Mucosa of descending colon (tissue), 3 donors: ENCODE measurements at regions not wholly inside any gene's neighbourhood (a gene's known extent, or its start where the extent isn't known, plus 50 kb on each side); places are given as distances from the start of the nearest gene placed in this dataset.
"Not testable (repeated sequence)": the region's sequence is repeated elsewhere in the genome, so short reads cannot be mapped to it uniquely, and the experiment has no call there.

ENCODE experiments used
- ATAC-seq: fragments of 200-7000 bp; cut with Tn5 transposase; one replicate; pipeline ENCODE4 v1.9.1; 2020; ENCODE audit warnings: mild to moderate bottlenecking, moderate library complexity
- DNase-seq, 3 donors: peaks; one replicate each; pipeline ENCODE4 v3.0.0-alpha.2; 2020
- H3K36me3 ChIP-seq: fragments of 200-600 bp; one replicate; pipeline ENCODE4 v1.8.0; 2021; ENCODE audit warnings: low read depth, mild to moderate bottlenecking
- H3K4me1 ChIP-seq: fragments of 200-600 bp; one replicate; pipeline ENCODE4 v1.8.0; 2021; ENCODE audit warnings: low read depth, mild to moderate bottlenecking
- H3K4me3 ChIP-seq: fragments of 200-600 bp; one replicate; pipeline ENCODE4 v1.8.0; 2021; ENCODE audit warnings: mild to moderate bottlenecking
- H3K9me3 ChIP-seq: fragments of 200-600 bp; one replicate; pipeline ENCODE4 v1.8.0; 2021; ENCODE audit warnings: mild to moderate bottlenecking
- intact Hi-C, 2 donors: fragments of 100-400 bp; cut with DNase I in 1 of 2; cut with micrococcal nuclease in 1 of 2; formaldehyde crosslinking; loops; one replicate each; pipeline versions ENCODE4 v1.11.0 to v1.11.1; 2022; cut with DNase I, micrococcal nuclease
- TF ChIP-seq, protein P1 (sequence below): fragments of 200-600 bp; IDR thresholded peaks from one replicate; pipeline ENCODE4 v1.8.0; 2022; ENCODE audit warnings: antibody characterized with exemption, mild to moderate bottlenecking
- donor health status: DM: no; HTN: no; CAD: no; lungs with moderate emphysema.
- donor health status: DM: no; HTN: no; CAD: no.
- donor health status: DM: no; HTN: yes; CAD: no.

DNA sequence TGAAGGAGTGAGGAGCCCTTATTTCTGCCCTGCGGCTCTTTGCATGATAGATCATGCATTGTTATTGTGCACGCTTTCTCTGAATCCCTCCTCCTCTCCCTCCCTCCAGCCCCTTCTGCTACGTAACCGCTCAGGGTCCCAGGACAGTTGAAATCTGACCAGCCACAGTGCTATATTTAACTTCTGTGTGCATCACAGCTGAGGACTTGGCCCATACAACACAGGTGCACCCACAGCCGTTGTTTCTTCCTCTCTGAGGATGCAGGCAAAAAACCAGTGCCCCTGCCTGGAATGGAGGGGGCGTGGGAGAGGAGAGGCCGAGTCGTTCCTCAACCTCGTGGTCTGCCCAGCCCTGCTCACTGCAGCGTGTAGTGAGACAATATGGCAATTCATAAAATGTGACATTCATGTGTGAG, 335.6 kb upstream of the CLINT1 start:
- intact Hi-C loops = no loop called here
- H3K4me3 ChIP-seq = no peak overlapping the region

DNA sequence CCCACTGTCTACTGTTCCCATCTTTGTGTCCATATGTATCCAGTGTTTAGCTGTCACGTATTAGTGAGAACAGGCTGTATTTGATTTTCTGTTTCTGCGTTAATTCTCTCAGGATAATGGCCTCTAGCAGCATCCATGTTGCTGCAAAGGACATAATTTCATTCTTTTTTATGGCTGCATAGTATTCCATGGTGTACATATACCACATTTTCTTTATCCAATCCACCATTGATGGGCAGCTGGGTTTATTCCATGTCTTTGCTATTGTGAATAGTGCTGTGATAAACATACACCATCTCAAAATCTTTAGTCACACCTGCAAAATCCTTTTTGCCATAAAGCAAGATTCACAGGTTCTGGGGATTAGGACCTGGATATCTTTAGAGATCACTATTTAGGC, 334.4 kb upstream of the CLINT1 start:
- ATAC-seq, H3K4me3 ChIP-seq, H3K4me1 ChIP-seq, H3K9me3 ChIP-seq, H3K36me3 ChIP-seq, intact Hi-C loops, DNase-seq: not testable (repeated sequence)

More for the DNA sequence above, 335.6 kb upstream of the CLINT1 start:
- Histone ChIP-seq H3K36me3 (no peaks in the 10 kb centered on the region), H3K4me1 (no peaks in the 10 kb centered on the region), H3K9me3 (no peaks in the 10 kb centered on the region)
- TF ChIP-seq, protein P1, sequence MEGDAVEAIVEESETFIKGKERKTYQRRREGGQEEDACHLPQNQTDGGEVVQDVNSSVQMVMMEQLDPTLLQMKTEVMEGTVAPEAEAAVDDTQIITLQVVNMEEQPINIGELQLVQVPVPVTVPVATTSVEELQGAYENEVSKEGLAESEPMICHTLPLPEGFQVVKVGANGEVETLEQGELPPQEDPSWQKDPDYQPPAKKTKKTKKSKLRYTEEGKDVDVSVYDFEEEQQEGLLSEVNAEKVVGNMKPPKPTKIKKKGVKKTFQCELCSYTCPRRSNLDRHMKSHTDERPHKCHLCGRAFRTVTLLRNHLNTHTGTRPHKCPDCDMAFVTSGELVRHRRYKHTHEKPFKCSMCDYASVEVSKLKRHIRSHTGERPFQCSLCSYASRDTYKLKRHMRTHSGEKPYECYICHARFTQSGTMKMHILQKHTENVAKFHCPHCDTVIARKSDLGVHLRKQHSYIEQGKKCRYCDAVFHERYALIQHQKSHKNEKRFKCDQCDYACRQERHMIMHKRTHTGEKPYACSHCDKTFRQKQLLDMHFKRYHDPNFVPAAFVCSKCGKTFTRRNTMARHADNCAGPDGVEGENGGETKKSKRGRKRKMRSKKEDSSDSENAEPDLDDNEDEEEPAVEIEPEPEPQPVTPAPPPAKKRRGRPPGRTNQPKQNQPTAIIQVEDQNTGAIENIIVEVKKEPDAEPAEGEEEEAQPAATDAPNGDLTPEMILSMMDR = no peak
- ATAC-seq (peak; percentile 40), DNase-seq (no peak)

DNA sequence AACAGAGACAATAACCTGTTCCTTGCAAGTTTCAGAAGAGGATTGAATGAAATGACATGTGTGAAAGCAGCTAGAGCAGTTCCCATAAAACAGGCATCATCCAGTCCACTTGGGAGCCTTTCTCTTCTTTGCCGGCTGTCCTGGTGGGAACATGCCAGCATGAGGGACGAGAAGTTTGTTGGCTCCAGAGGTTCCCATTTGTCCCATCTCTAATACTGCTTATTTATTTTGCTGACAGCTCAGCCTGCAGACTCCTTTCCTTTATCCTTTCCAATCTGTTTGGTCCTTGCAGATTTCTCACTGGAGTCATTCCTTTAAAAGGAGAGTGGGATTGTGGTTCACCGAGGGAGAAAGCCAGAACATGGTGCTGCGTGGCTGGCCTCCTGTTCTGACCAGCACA, 321.5 kb upstream of the CLINT1 start:
- DNase-seq (no peak), ATAC-seq (no peak)
- no peak overlapping the region for H3K4me3 ChIP-seq
- H3K4me1 ChIP-seq = peaks cover 13% of the 10 kb centered on the region
- TF ChIP-seq, protein P1 = no peak
- H3K36me3 ChIP-seq = no peaks in the 10 kb centered on the region
- H3K9me3 ChIP-seq = no peaks in the 10 kb centered on the region
- intact Hi-C loops = no loop called here

DNA sequence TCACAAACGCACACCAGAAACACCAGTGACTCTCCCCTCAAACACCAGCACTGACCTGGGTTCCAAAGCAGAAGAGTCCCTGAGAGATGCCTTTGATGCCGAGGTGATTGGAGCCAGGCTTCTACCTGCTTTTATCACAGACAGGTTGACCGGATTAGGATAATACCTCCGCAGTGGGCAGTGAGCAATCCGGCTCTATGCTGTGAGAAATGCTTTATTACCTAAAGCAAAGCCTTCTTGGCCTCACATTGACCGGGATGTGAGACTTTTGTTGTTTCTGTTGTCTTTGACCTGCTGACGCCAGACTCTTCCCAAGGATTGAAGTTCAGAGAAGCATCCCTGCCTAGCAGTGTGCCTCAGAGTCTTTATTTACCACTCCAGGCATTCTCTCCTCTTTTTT, 320.3 kb upstream of the CLINT1 start:
- DNase-seq = no peak
- no peak overlapping the region for H3K4me3 ChIP-seq
- H3K36me3 ChIP-seq = no peaks in the 10 kb centered on the region
- peaks cover 14% of the 10 kb centered on the region for H3K4me1 ChIP-seq
- no peak for ATAC-seq
- TF ChIP-seq, protein P1 = no peak
- intact Hi-C loops = loop anchor here (10.0 kb wide), 3 partner anchors 516 to 1036 kb away; no protein-coding TSS in a partner anchor
- no peaks in the 10 kb centered on the region for H3K9me3 ChIP-seq

DNA sequence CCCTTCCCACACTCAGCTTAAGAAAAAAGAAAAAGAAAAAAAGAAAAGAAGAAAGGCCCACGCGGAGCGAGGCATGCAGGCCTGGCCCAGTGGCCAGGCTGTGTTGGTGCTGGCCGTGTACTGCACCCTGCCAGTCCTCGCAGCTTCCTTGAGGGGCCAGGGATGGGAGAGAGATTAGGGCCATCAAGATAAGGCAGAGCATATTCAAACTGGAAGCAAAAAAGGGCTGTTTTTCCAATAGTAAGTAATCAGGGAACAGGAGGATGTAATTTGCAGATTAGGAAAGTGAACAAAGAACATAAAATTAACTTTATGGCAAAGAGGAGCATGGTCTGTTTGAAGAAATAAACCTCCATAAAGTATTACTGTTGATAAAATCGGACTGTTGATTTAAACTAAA, 319.6 kb upstream of the CLINT1 start:
- TF ChIP-seq, protein P1 = no peak
- H3K4me1 ChIP-seq = peaks cover 14% of the 10 kb centered on the region
- H3K4me3 ChIP-seq = no peak overlapping the region
- ATAC-seq = no peak
- DNase-seq = no peak
- no peaks in the 10 kb centered on the region for H3K9me3 ChIP-seq
- intact Hi-C loops = loop anchor here (10.0 kb wide), 3 partner anchors 516 to 1036 kb away; no protein-coding TSS in a partner anchor
- H3K36me3 ChIP-seq = no peaks in the 10 kb centered on the region

DNA sequence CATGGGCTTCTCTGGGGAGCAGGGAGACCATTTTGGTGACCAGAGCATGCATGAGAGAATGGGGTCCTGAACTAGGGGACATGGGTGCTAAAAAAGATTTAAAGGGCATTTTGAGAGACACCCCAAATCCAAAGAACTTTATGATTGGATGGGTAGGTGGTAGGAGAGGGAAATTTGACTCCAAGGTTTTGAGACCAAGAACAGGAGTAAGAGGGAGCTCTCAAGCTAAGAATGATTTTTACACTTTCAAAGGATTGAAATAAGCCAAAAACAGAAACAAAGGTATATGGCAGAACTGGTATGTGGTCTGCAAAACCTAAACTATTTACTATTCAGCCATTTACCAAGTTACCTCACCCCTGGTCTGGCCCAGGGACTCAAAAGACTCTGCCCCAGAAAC, 318.2 kb upstream of the CLINT1 start:
- Histone ChIP-seq H3K4me1 (peaks cover 14% of the 10 kb centered on the region), H3K4me3 (no peak overlapping the region), H3K9me3 (no peaks in the 10 kb centered on the region), H3K36me3 (no peaks in the 10 kb centered on the region)
- TF ChIP-seq, protein P1 = no peak
- intact Hi-C loops = loop anchor here (10.0 kb wide), 3 partner anchors 518 to 1038 kb away; no protein-coding TSS in a partner anchor
- ATAC-seq (no peak), DNase-seq (no peak)
